ENCODE measurements at regions not wholly inside any gene's neighbourhood (a gene's known extent, or its start where the extent isn't known, plus 50 kb on each side); places are given as distances from the start of the nearest gene placed in this dataset.

DNA sequence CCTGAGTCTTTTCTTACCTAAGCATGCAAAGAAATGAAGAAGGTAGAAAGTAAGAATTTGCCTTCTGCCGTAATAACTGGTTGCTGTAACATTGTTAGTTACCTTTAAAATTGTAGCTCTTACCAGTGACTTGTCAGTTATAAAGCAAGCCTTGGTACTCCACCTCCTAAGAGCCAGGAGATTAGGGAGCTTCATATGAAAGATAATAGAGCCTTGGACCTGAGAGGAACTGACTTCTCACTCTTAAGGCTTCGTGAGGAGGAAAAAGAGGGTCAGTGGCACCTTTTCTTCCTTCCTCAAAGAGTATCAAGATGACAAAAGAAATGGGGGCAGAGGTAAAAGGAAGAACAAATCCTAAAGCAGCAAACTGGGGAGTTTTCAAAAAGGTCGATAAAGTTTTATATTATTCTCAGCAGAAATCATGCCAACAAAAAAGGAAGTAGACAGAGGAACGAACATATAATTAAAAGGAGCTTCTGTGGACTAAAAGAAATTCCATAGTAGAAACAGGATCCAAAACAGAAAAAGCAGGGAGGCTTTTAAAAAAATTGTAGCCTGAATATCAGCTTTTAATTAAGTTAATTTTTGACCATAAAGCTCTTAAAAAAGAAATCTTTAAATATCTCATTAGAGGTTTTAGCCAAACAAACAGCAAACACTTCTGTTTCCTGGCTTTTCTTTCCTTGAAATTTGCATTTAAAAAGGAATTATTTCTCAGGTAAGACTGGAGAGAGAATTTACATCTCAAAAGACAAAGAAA is 847.1 kb upstream of the ALCAM start:
- TF ChIP-seq POLR2A (IDR thresholded peaks at IDR 0.05; ENCODE audit: low read depth) (no peak), POLR2AphosphoS5 (IDR thresholded peaks at IDR 0.05) (no peak), EP300 (IDR thresholded peaks at IDR 0.05) (no peak)
- TF ChIP-seq, protein P1, sequence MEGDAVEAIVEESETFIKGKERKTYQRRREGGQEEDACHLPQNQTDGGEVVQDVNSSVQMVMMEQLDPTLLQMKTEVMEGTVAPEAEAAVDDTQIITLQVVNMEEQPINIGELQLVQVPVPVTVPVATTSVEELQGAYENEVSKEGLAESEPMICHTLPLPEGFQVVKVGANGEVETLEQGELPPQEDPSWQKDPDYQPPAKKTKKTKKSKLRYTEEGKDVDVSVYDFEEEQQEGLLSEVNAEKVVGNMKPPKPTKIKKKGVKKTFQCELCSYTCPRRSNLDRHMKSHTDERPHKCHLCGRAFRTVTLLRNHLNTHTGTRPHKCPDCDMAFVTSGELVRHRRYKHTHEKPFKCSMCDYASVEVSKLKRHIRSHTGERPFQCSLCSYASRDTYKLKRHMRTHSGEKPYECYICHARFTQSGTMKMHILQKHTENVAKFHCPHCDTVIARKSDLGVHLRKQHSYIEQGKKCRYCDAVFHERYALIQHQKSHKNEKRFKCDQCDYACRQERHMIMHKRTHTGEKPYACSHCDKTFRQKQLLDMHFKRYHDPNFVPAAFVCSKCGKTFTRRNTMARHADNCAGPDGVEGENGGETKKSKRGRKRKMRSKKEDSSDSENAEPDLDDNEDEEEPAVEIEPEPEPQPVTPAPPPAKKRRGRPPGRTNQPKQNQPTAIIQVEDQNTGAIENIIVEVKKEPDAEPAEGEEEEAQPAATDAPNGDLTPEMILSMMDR (IDR thresholded peaks at IDR 0.05): no peak
